ENCODE measurements at regions not wholly inside any gene's neighbourhood (a gene's known extent, or its start where the extent isn't known, plus 50 kb on each side); places are given as distances from the start of the nearest gene placed in this dataset.

- TF ChIP-seq MAX (IDR thresholded peaks at IDR 0.05) (no peak), CTCF (IDR thresholded peaks at IDR 0.05; ENCODE audit: low read depth, low read length, missing input control) (no peak), NR2F2 (IDR thresholded peaks at IDR 0.05) (no peak), HNF4A (conservative IDR thresholded peaks at IDR 0.05) (no peak)
These were observed 650.5 kb downstream of the UTRN start (continued) for GRCh38 chr6:144935661-144936060.

GRCh38 chr6:144936764-144937163 is 651.6 kb downstream of the UTRN start:
- Histone ChIP-seq H3K27ac (ENCODE audit: low read depth in 1 of 2, low read length in 2 of 2) (no peak overlapping the region), H3K4me3 (ENCODE audit: low read depth in 1 of 3, low read length in 3 of 3) (no peak overlapping the region), H3K9ac (ENCODE audit: low read depth in 1 of 2, low read length in 2 of 2) (no peak overlapping the region), H3K9me3 (ENCODE audit: control insufficient read depth in 4 of 4, low read length in 3 of 4) (no peaks in the 10 kb centered on the region), H3K27me3 (ENCODE audit: control insufficient read depth in 4 of 4, insufficient read depth in 4 of 4, low read length in 3 of 4) (no peaks in the 10 kb centered on the region), H3K36me3 (ENCODE audit: control insufficient read depth in 4 of 4, insufficient read depth in 3 of 4, low read depth in 1 of 4, low read length in 3 of 4) (no peaks in the 10 kb centered on the region), H3K4me1 (ENCODE audit: control insufficient read depth in 4 of 4, insufficient read depth in 4 of 4, low read length in 3 of 4) (peaks cover 0 to 14% (median 10%) of the 10 kb centered on the region in 4 donors)
- TF ChIP-seq ATF3 (IDR thresholded peaks at IDR 0.05) (no peak), REST (IDR thresholded peaks at IDR 0.05) (no peak), GABPA (IDR thresholded peaks at IDR 0.05 in 1 of 2, conservative IDR thresholded peaks at IDR 0.05 in 1 of 2) (no peak), NR2F2 (IDR thresholded peaks at IDR 0.05) (no peak)
- 82% methylated on average over 2 of the region's 2 CpGs for WGBS
- DNase-seq (ENCODE audit: low spot score) = no peak

- Histone ChIP-seq H3K4me1 (ENCODE audit: control insufficient read depth in 4 of 4, insufficient read depth in 4 of 4, low read length in 3 of 4) (no peaks in the 10 kb centered on the region), H3K36me3 (ENCODE audit: control insufficient read depth in 4 of 4, insufficient read depth in 3 of 4, low read depth in 1 of 4, low read length in 3 of 4) (no peaks in the 10 kb centered on the region), H3K27me3 (ENCODE audit: control insufficient read depth in 4 of 4, insufficient read depth in 4 of 4, low read length in 3 of 4) (no peaks in the 10 kb centered on the region), H3K9ac (ENCODE audit: low read depth in 1 of 2, low read length in 2 of 2) (no peak overlapping the region), H3K27ac (ENCODE audit: low read depth in 1 of 2, low read length in 2 of 2) (no peak overlapping the region), H3K9me3 (ENCODE audit: control insufficient read depth in 4 of 4, low read length in 3 of 4) (no peaks in the 10 kb centered on the region), H3K4me3 (ENCODE audit: low read depth in 1 of 3, low read length in 3 of 3) (no peak overlapping the region)
- no peak for TF ChIP-seq MAX (IDR thresholded peaks at IDR 0.05)
- no peak for TF ChIP-seq ATF3 (IDR thresholded peaks at IDR 0.05)
- TF ChIP-seq YY1 (IDR thresholded peaks at IDR 0.05) = no peak
- no peak for TF ChIP-seq SP1 (IDR thresholded peaks at IDR 0.05)
- TF ChIP-seq HNF4A (conservative IDR thresholded peaks at IDR 0.05) = no peak
- no peak for TF ChIP-seq RAD21 (IDR thresholded peaks at IDR 0.05)
- no peak for TF ChIP-seq CTCF (IDR thresholded peaks at IDR 0.05; ENCODE audit: low read depth, low read length, missing input control)
- no peak for TF ChIP-seq EGR1 (IDR thresholded peaks at IDR 0.05; ENCODE audit: low read depth in 2 of 2)
- no peak for DNase-seq (ENCODE audit: low spot score)
- WGBS = 96% methylated on average over 1 of the region's 1 CpG
These were observed 654.8 kb downstream of the UTRN start for GRCh38 chr6:144939921-144940320.

Measured in liver (tissue), 8 donors.